CMK (cell line): ENCODE measurements at regions not wholly inside any gene's neighbourhood (a gene's known extent, or its start where the extent isn't known, plus 50 kb on each side); places are given as distances from the start of the nearest gene placed in this dataset.

Experiments used
- DNase-seq: peaks from one replicate; pipeline ENCODE4 v3.0.0-alpha.2; 2010; ENCODE audit warnings: low read depth

- DNase-seq: no peak
These were observed 59.4 kb upstream of the FTH1 start for GRCh38 chr11:62026739-62027370.

DNA sequence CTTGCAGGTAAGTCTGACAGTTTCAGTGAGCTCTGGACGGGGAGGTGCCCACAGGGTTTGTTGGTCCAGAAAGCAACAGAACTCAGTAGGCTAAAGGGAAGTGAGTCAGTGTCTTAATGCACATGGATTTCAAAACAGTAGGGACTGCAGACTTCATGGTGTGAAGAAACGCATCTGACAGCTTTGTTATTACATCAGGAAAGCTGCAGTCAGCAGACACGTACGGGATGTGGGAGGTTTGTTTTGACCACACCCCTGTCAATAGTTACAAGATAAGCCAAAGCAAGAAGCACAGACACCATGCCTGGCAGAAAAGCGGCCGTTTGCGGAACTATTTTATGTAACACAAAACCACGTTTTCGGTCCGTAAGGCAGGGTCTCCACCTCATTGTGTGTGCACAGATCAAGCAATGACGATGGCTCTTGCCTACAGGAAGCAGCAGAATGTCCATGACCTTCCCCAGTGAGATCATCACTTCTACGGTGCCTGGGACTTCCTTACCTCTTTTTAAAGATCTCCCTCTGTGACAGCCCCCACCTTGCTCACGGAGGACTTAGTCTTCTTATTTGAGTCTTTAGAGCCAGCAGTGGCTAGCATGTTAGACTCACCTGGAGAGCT lies 58.2 kb upstream of the FTH1 start:
- peak; percentile 93 for DNase-seq

DNA sequence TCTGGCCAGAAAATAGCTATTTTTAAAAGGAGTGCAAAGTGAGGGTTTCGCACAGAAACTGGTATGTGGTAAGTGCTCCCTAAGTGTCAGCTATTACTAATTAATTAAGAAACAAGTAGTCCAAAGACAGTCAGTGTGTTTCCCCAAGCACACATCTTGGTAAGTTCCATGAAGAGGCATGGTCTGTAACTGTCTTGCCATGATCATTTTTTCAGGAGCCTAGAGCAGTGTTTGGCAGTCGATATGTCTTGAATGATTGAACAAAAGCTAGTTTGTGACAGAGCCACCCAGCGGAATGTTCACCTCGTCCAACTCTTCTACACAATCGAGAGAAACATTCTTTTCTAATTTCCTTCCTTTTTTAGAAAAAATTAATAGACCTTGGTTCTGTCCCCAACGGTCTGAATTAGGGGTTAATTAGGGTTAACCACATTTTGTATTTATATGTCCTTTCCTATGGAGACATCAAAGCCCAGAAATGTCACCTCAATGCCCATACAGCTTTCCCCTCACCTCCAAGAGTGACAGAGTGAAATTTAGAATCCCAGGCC lies 57.6 kb upstream of the FTH1 start:
- DNase-seq: peak; percentile 26

GRCh38 chr11:62022211-62022610 lies 54.8 kb upstream of the FTH1 start:
- DNase-seq: no peak

- DNase-seq: no peak
These were observed 53.2 kb upstream of the FTH1 start for GRCh38 chr11:62020661-62021060.

DNA sequence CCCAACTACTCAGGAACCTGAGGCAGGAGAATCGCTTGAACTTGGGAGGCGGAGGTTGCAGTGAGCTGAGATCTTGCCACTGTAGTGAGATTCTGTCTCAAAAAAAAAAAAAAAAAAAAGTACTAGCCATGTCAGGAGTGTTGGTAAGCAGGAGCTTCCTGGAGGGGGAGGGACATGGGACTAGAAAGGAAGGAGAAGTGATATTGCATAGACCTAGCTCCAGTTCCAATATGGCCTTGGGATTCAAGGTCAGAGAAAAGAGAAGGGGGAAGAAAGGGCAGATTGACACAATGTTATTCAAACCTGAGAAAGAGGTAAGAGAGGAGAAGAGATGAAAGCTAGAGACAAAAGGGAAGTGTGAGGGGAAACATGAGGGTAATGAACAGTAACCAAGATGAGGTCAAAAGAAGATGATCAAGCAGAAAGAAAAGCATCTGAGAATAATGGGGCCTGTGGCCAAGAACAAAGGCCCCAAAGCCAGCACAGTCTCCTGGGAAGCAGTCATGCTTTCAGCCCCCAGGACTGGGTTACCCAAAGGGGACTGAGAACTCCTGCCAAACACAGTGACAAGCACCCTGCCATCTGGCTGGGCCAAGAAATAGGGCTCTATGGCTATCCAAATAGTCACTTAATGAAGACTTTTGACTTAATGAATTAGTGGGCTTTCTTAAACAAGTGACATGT lies 51.7 kb upstream of the FTH1 start:
- DNase-seq: no peak

DNA sequence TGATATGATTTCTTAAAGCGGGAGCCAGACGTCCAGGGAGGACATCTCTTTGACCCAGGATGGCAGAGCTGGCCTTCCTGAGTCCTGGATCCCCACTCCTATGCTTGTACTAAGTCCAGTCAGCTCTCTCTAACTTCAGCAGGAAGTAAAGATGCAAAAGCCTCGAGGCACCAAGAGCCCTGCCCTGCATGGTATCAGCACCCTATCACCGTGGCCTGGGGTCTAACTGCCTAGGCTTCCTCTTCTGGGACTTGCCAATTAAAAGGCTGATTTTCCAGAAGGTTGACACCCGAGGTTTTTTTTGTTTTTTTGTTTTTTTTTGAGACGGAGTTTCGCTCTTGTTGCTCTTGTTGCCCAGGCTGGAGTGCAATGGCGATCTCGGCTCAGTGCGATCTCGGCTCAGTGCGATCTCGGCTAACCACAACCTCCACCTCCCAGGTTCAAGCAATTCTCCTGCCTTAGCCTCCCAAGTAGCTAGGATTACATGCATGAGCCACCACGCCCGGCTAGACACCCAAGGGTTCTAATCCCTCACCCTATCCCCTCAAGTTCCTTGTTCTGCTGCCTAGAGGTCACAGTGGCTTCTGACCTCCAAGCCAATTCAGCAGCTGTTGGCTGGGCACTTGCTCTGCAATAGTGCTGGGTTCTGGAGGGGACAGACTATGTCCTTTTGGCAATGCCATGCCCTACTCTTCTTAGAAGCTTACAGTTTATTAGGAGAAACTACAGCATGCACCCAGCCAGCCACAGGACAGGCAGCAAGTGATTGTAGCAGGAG lies 50.6 kb upstream of the FTH1 start:
- no peak for DNase-seq
